HepG2 (cell line): ENCODE measurements at regions not wholly inside any gene's neighbourhood (a gene's known extent, or its start where the extent isn't known, plus 50 kb on each side); places are given as distances from the start of the nearest gene placed in this dataset.

Experiments
- ATAC-seq: fragments of 200-7000 bp; cut with Tn5 transposase; 3 replicates; pipeline ENCODE4 v1.9.1; 2020; ENCODE audit warnings: mild to moderate bottlenecking, moderate library complexity
- BruUV-seq: library from RNA; stranded (reverse); fragments of 400-500 nt; replicated peaks from 2 replicates; lab custom pipeline; 2021; lab: Mats Ljungman, UMichigan
- CTCF ChIA-PET: fragments of 300-600 bp; formaldehyde crosslinking; extraction: SDS; loops from one replicate; lab custom pipeline; 2021; ENCODE audit warnings: low total read pairs, inconsistent platforms, low intra/inter-chr PET ratio; lab: Yijun Ruan, JAX
- POLR2A ChIA-PET: fragments of 350-600 bp; sonication (Branson Sonifier 250); formaldehyde crosslinking; loops from one replicate; lab custom pipeline; 2020; ENCODE audit warnings: antibody characterized with exemption, inconsistent platforms; lab: Yijun Ruan, JAX
- DNase-seq: peaks from one replicate; pipeline ENCODE4 v3.0.0-alpha.2; 2015; ENCODE audit warnings: low spot score
- FAIRE-seq: peaks from 3 replicates; lab custom pipeline; 2011; peaks lifted over from hg19 to GRCh38; lab: Jason Lieb, UNC
- H2AFZ ChIP-seq: one replicate; pipeline ENCODE4 v1.6.1; 2011; ENCODE audit warnings: low read length, inconsistent platforms
- H3K27ac ChIP-seq: fragments of 300-600 bp; 3 replicates; pipeline ENCODE4 v1.8.0; 2011; ENCODE audit warnings: mixed run types, mild to moderate bottlenecking, mixed read lengths, low read length, inconsistent platforms; ENCODE audit not compliant: insufficient read depth; ENCODE audit errors: extremely low read length
- H3K27me3 ChIP-seq, 2 experiments: fragments of 200-600 bp in 1 of 2; 2 replicates in 1 of 2; 3 replicates in 1 of 2; pipeline versions ENCODE4 v1.6.0 to v1.8.0; 2011; ENCODE audit warnings: low read length in 2 of 2, mild to moderate bottlenecking in 2 of 2, moderate library complexity in 2 of 2, inconsistent platforms in 1 of 2; ENCODE audit not compliant: insufficient read depth in 2 of 2, control insufficient read depth in 1 of 2
- H3K36me3 ChIP-seq, 2 experiments: fragments of 200-600 bp in 1 of 2; replicated peaks in 1 of 2; 2 replicates in 1 of 2; 3 replicates in 1 of 2; pipeline versions ENCODE4 v1.5.1 to v1.8.0; 2011; ENCODE audit warnings: low read length in 2 of 2, inconsistent platforms in 1 of 2; ENCODE audit not compliant: insufficient read depth in 2 of 2, control insufficient read depth in 1 of 2
- H3K4me1 ChIP-seq: 2 replicates; pipeline ENCODE4 v1.5.1; 2012; ENCODE audit warnings: low read length, inconsistent platforms; ENCODE audit not compliant: insufficient read depth
- H3K4me2 ChIP-seq: 2 replicates; pipeline ENCODE4 v1.6.0; 2011; ENCODE audit warnings: low read depth, low read length, inconsistent platforms
- H3K4me3 ChIP-seq, 3 experiments: fragments of 200-600 bp in 1 of 3; sonication (generic), shearing (Covaris generic) in 1 of 3; replicated peaks in 1 of 3; 2 replicates each; pipeline ENCODE4 v1.5.1; 2011 to 2016; ENCODE audit warnings: low read length in 3 of 3, inconsistent platforms in 2 of 3, low read depth in 2 of 3, mild to moderate bottlenecking in 2 of 3, control low read depth in 1 of 3, mixed read lengths in 1 of 3; ENCODE audit not compliant: insufficient read depth in 1 of 3
- H3K79me2 ChIP-seq: one replicate; pipeline ENCODE4 v1.6.1; 2011; ENCODE audit warnings: low read length, inconsistent platforms; ENCODE audit not compliant: insufficient read depth
- H3K9ac ChIP-seq: 2 replicates; pipeline ENCODE4 v1.6.0; 2011; ENCODE audit warnings: mild to moderate bottlenecking, low read depth, low read length, inconsistent platforms; ENCODE audit not compliant: insufficient read depth
- H3K9me3 ChIP-seq: 2 replicates; pipeline ENCODE4 v1.5.1; 2012; ENCODE audit warnings: mild to moderate bottlenecking, low read length
- H4K20me1 ChIP-seq: 2 replicates; pipeline ENCODE4 v1.6.0; 2011; ENCODE audit warnings: inconsistent platforms, mild to moderate bottlenecking, low read length, moderate library complexity; ENCODE audit not compliant: insufficient read depth
- CEBPB ChIP-seq: IDR thresholded peaks from 2 replicates; pipeline ENCODE4 v1.6.1; 2011; ENCODE audit warnings: low read depth, low read length, improper control_type of control experiment, borderline replicate concordance
- KMT2B ChIP-seq: IDR thresholded peaks from 2 replicates; pipeline ENCODE4 v1.6.1; 2016; ENCODE audit warnings: missing genetic modification reagents, missing compliant biosample characterization
- NR2F6 ChIP-seq, 2 experiments: IDR thresholded peaks; 2 replicates each; pipeline ENCODE4 v1.6.1; 2016; ENCODE audit warnings: antibody characterized with exemption in 1 of 2, mild to moderate bottlenecking in 1 of 2
- PRMT3 ChIP-seq: sonication (generic); formaldehyde crosslinking; IDR thresholded peaks from 2 replicates; pipeline ENCODE4 v1.8.1; 2022; ENCODE audit warnings: low read depth, mild to moderate bottlenecking, moderate library complexity, missing genetic modification reagents, borderline replicate concordance
- TCF12 ChIP-seq, 2 experiments: fragments of 450-650 bp in 1 of 2; sonication (generic) in 1 of 2; formaldehyde crosslinking in 1 of 2; IDR thresholded peaks; 2 replicates each; pipeline versions ENCODE4 v1.6.1 to v1.8.0; 2017 to 2022; ENCODE audit warnings: antibody characterized with exemption in 1 of 2, mild to moderate bottlenecking in 1 of 2, missing genetic modification reagents in 1 of 2, moderate library complexity in 1 of 2
- ZBTB1 ChIP-seq: sonication (generic); formaldehyde crosslinking; IDR thresholded peaks from 2 replicates; pipeline ENCODE4 v1.4.0; 2020; ENCODE audit warnings: missing genetic modification reagents, borderline replicate concordance
- ZFYVE20 ChIP-seq: sonication (generic); formaldehyde crosslinking; IDR thresholded peaks from 2 replicates; pipeline ENCODE4 v1.8.0; 2023; ENCODE audit warnings: low read depth, mild to moderate bottlenecking, moderate library complexity, missing genetic modification reagents, borderline replicate concordance
- ZNF260 ChIP-seq: sonication (generic); formaldehyde crosslinking; IDR thresholded peaks from 2 replicates; pipeline ENCODE4 v1.4.0; 2020; ENCODE audit warnings: missing genetic modification reagents, low read depth, mild to moderate bottlenecking, borderline replicate concordance
- ZNF292 ChIP-seq: sonication (generic); formaldehyde crosslinking; IDR thresholded peaks from 2 replicates; pipeline ENCODE4 v1.8.1; 2022; ENCODE audit warnings: mild to moderate bottlenecking, low read depth, missing genetic modification reagents, borderline replicate concordance
- ZNF816 ChIP-seq: sonication (generic); formaldehyde crosslinking; IDR thresholded peaks from 2 replicates; pipeline ENCODE4 v1.8.0; 2022; ENCODE audit warnings: missing genetic modification reagents, mild to moderate bottlenecking, borderline replicate concordance
- WGBS: methylation state at CpG from one replicate; pipeline ENCODE4 v1.1.6; 2017; ENCODE audit warnings: low lambda C conversion rate; 5-methylcytosine and 5-hydroxymethylcytosine counted together
- in situ Hi-C: cut with HindIII; loops from 2 replicates; pipeline ENCODE4 v1.10.0; 2017; ENCODE audit warnings: low pct_unique_long_range_greater_than_20kb; ENCODE audit not compliant: extremely low pct_ligation_motif_present
- intact Hi-C: fragments of 100-400 bp; cut with micrococcal nuclease; formaldehyde crosslinking; loops from one replicate; pipeline ENCODE4 v1.10.0; 2022; ENCODE audit not compliant: unreplicated experiment
- TF ChIP-seq, protein P1 (sequence below): sonication (generic); formaldehyde crosslinking; IDR thresholded peaks from 2 replicates; pipeline ENCODE4 v1.8.1; 2023; ENCODE audit warnings: mild to moderate bottlenecking, missing genetic modification reagents
- TF ChIP-seq, protein P2 (sequence below): sonication (generic); formaldehyde crosslinking; IDR thresholded peaks from 2 replicates; pipeline ENCODE4 v1.4.0; 2020; ENCODE audit warnings: missing genetic modification reagents
- TF ChIP-seq, protein P3 (sequence below): sonication (generic); formaldehyde crosslinking; conservative IDR thresholded peaks from 2 replicates; pipeline ENCODE4 v1.8.1; 2023; ENCODE audit warnings: missing genetic modification reagents

DNA sequence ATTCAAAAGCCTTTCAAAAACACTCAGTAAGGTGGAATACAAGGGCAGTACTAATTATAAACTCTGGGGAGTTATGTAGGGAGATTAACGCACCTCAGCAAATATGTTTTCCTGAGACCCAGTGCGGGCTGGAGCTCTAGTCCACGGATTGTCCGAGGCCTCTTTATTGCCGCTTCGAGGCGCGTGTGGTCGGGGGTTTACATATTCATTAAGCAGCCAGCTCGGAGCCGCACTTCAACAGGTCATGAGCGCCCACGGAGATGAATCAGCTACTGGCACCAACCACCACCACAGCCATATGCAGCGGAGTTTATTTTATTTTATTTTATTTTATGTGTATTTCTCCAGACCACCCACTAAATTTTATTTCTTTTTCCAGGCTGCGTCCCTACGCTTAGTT, 195.9 kb upstream of the ADARB2 start:
- Histone ChIP-seq H3K9ac (no peak overlapping the region), H3K79me2 (no peaks in the 10 kb centered on the region), H3K4me1 (no peaks in the 10 kb centered on the region), H3K36me3 (no peaks in the 10 kb centered on the region), H3K27ac (no peak overlapping the region), H2AFZ (no peak overlapping the region), H4K20me1 (no peaks in the 10 kb centered on the region), H3K27me3 (peaks cover 0 to 12% of the 10 kb centered on the region in 2 experiments; a peak in 1 of 5 replicates), H3K9me3 (no peaks in the 10 kb centered on the region), H3K4me3 (no peak overlapping the region), H3K4me2 (no peak overlapping the region)
- intact Hi-C loops: no loop called here
- ChIA-PET POLR2A (no interaction called here), CTCF (no interaction called here)
- ATAC-seq (no peak), DNase-seq (no peak), FAIRE-seq (no peak)
- WGBS: 24% methylated on average over 11 of the region's 16 CpGs
- TF ChIP-seq, protein P1, sequence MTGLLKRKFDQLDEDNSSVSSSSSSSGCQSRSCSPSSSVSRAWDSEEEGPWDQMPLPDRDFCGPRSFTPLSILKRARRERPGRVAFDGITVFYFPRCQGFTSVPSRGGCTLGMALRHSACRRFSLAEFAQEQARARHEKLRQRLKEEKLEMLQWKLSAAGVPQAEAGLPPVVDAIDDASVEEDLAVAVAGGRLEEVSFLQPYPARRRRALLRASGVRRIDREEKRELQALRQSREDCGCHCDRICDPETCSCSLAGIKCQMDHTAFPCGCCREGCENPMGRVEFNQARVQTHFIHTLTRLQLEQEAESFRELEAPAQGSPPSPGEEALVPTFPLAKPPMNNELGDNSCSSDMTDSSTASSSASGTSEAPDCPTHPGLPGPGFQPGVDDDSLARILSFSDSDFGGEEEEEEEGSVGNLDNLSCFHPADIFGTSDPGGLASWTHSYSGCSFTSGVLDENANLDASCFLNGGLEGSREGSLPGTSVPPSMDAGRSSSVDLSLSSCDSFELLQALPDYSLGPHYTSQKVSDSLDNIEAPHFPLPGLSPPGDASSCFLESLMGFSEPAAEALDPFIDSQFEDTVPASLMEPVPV (CRISPR knock-in tag): no peak
- TF ChIP-seq ZFYVE20 (CRISPR knock-in tag) (no peak), PRMT3 (CRISPR knock-in tag) (no peak), CEBPB (no peak), TCF12 (IDR thresholded peaks at IDR 0.05) (no peak), TCF12 (CRISPR knock-in tag; IDR thresholded peaks at IDR 0.05) (no peak), ZNF292 (CRISPR knock-in tag) (no peak), NR2F6 (IDR thresholded peaks at IDR 0.05) (no peak), NR2F6 (CRISPR knock-in tag; IDR thresholded peaks at IDR 0.05) (no peak), ZNF816 (no peak), KMT2B (CRISPR knock-in tag) (no peak), ZNF260 (CRISPR knock-in tag) (no peak), ZBTB1 (CRISPR knock-in tag) (no peak)
- TF ChIP-seq, protein P2, sequence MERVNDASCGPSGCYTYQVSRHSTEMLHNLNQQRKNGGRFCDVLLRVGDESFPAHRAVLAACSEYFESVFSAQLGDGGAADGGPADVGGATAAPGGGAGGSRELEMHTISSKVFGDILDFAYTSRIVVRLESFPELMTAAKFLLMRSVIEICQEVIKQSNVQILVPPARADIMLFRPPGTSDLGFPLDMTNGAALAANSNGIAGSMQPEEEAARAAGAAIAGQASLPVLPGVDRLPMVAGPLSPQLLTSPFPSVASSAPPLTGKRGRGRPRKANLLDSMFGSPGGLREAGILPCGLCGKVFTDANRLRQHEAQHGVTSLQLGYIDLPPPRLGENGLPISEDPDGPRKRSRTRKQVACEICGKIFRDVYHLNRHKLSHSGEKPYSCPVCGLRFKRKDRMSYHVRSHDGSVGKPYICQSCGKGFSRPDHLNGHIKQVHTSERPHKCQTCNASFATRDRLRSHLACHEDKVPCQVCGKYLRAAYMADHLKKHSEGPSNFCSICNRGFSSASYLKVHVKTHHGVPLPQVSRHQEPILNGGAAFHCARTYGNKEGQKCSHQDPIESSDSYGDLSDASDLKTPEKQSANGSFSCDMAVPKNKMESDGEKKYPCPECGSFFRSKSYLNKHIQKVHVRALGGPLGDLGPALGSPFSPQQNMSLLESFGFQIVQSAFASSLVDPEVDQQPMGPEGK (CRISPR knock-in tag): no peak
- TF ChIP-seq, protein P3, sequence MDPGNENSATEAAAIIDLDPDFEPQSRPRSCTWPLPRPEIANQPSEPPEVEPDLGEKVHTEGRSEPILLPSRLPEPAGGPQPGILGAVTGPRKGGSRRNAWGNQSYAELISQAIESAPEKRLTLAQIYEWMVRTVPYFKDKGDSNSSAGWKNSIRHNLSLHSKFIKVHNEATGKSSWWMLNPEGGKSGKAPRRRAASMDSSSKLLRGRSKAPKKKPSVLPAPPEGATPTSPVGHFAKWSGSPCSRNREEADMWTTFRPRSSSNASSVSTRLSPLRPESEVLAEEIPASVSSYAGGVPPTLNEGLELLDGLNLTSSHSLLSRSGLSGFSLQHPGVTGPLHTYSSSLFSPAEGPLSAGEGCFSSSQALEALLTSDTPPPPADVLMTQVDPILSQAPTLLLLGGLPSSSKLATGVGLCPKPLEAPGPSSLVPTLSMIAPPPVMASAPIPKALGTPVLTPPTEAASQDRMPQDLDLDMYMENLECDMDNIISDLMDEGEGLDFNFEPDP: no peak
- TF ChIP-seq, all 625 proteins: peak for 0
- in situ Hi-C loops: no loop called here
- no TSS peak for BruUV-seq
